IPS-11a (cell line): ENCODE measurements at regions not wholly inside any gene's neighbourhood (a gene's known extent, or its start where the extent isn't known, plus 50 kb on each side); places are given as distances from the start of the nearest gene placed in this dataset.
"Not testable (repeated sequence)": the region's sequence is repeated elsewhere in the genome, so short reads cannot be mapped to it uniquely, and the experiment has no call there.

Source experiments
- H3K4me3 ChIP-seq: one replicate; pipeline ENCODE4 v1.5.1; 2013; ENCODE audit warnings: low read depth, low read length, control low read depth

DNA sequence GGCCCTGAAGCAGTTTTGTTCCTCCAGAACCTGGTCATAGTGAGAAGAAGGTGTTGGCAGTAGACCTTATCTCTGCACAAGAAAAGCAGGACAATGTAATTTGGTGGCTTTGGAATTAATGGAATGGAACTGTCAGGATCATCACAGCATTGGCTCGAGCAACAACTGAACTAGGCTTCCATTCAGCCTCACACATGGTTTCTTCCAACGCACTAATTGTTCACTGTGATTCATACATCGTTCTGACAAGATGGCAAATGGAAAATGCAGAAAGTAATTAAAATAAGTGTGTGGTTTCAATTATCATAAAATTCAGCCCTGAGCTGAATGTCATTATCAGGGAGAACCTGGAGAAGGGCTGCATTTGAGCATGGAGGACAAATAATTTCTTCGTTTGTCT, 80.6 kb downstream of the MFSD1 start:
- H3K4me3 ChIP-seq, result no peak overlapping the region

DNA sequence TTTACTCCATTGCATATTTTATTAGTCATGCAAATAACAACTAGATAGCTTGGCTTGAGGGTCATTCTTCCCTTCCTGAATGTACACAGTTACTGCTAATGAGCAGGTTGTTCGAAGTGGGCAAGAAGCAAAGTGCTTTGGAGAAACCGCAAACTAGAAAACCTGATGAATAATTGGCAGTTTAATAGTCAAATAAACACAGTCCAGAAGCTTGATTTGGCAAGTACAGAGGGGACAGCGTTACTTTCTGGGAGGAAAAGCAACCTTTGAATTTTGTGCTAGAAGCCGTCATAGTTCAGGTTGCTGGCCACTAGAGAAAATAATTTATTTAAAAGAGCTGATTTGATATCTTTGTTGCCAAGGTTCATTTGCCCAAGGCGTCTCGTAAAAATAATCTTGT, 94.9 kb downstream of the MFSD1 start:
- no peak overlapping the region for H3K4me3 ChIP-seq

DNA sequence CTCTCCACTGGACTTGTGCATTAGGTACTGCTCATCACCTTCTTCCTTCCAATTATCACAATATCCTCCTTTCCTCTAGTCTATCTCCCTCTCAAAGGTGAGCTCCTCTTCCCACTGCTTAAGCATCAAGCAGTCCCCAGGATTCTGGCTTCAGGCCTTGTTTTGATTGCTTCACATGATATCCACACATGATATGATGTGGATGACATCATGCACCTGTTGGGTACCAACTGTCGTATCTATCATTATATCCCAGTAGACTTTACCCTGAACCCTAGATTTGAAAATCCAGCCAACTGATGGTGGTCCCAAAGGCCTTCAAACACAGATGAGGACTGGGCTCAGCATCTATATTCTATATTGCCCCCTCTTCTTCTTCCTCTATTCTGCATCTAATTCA, 104.9 kb downstream of the MFSD1 start:
- H3K4me3 ChIP-seq, result no peak overlapping the region

DNA sequence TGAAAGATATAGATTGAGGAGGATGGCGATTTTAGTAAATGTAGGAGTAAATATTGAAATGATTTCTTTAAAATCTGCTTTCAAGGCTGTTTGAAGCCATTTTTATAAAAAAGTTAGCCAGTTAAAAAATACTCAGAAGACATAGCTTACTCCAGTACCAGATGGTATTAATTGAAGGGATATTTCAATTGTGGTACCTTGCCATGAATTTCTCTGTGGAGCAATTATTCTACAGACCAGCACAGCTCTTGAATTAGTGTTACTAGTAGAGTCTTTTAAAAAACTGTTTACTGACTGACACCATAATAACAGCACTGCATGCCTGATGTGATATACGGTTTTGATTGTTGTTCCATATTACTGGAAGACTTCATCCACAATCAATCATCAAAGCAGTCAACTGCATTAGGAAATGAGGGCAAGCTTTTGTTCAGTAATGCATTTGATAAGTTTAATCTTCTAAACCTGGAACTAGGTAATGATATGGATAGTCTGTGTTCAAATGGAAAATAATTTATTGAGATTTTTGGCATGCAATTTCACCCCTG, 106.4 kb downstream of the MFSD1 start:
- no peak overlapping the region for H3K4me3 ChIP-seq

DNA sequence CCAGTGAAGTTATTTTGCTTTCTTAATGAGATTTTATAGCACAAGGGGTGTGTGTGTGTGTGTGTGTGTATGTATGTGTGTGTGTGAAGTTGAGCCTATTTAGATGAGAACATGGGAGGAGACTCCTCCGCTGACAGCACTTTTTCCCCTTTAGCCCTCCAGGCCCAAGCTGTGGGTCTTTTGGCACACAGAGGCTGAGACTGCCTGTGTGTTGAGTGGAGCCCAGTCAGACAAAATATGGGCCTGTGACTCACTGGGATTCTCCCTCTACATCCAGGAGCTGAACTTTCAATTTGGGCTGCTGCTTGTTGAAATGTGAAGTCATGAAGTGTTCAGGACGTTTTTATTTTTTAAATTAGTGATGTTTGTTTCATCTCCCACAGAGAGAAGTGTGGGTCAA, 108.0 kb downstream of the MFSD1 start:
- no peak overlapping the region for H3K4me3 ChIP-seq

DNA sequence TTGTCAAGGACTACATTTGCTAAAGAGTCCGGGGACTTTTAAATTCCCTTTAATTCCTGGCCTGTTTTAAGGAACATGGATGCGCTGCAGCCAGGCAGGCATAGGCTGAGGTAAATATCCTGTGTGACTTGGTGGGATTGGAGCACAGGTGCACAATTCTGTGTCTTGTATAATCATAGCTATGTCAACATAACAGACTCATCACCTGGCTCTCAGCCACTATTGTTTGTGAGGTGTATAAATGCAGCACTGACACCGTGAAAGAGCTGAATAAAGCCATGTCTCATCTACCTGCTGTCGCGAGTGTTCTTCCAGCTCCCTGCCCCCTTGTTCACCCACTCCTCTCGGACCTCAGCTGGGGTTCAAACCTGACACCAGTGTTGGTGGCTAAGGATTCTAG, 109.7 kb downstream of the MFSD1 start:
- no peak overlapping the region for H3K4me3 ChIP-seq

DNA sequence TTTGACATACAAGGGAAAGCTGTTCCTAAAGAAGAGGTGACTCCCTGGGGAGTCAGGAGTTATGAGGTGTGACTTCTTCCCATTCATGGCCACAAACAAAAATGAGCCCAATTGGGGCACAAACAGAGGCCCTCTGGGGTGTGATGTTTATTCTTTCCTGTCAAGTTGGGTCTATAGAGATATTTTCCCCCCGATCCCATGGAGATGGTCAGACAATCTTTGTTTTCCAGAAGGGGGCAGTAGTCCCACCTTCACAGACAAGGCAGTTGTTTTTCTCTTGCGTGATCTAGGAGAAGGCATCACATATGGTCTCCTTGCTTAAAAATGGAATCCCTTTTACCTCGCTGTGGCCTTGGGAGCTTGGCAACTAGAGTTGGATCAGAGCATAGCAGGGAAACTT, 110.3 kb downstream of the MFSD1 start:
- H3K4me3 ChIP-seq, result no peak overlapping the region

DNA sequence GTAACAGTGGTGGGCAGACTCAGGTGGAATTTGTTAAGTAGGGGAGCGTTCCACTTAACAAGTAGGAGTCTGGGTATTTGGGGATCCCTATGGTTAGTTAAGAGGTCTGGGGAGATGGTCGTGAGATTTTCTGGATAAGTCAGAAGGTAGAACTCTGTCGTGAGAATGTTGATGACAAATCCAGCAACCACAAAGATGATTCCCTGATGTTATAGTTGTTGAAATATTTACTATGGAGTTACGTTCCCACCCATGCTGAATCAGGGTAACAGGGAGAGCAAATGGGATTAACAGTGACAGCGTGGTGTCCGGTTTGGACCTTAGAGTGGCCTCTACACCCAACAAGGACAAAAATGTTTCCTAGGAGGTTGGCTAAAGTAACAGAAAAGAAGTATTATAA, 110.8 kb downstream of the MFSD1 start:
- no peak overlapping the region for H3K4me3 ChIP-seq

DNA sequence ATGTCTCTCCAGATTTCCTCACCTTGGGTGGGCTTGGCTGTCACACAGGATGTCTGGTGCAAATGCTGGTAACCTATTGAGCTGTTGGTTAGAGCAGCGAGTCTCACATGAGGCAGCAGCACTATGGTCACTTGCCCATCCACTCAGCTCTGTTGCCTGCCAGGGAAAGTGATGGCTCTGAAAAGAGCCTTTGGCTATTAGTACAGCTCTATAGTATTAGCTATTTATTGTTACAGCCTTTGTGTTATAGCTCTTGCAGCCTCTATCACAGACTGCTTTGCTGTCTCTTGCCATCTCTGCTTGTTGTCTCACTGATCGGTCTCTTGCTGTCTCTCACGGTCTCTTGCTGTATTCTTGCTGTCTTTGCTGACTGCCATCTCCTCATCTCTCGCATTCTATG, 114.3 kb downstream of the MFSD1 start:
- no peak overlapping the region for H3K4me3 ChIP-seq

DNA sequence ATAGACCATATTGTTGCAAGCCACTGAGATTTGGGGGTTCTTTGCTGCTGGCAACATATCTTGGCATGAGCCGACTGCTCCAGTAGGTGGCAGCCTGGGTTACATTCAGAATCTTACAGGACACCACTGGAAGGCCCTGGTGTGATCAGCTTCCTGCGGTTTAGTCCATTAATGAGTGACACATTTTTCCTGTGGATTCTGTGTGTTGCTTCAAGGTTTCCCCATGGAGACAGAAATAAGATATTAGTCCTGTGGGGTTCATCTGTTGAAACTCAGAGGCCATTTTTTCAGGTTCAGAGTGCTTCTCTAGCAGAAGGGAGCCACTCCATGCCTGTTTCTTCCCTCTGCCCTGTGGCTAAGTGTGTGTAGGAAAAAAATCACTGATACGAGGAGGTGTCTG, 116.2 kb downstream of the MFSD1 start:
- no peak overlapping the region for H3K4me3 ChIP-seq

DNA sequence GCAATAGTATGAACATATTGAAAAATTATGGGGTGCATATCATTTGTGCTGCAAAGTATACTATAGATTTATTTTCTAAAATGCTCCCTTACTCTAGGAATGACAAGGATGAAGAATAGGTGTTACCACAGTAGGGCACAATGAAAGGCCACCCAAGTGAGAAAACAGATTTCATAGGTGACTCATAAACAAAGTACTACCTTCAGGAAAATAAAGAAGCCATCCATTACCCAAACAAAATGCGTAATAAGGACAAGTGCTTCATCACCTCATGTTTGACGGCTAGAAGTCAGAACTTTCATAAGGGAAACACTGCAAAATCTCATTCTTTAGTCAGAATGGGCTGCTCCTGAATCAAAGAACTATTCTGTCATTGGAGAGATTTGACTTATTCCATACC, 116.6 kb downstream of the MFSD1 start:
- no peak overlapping the region for H3K4me3 ChIP-seq

DNA sequence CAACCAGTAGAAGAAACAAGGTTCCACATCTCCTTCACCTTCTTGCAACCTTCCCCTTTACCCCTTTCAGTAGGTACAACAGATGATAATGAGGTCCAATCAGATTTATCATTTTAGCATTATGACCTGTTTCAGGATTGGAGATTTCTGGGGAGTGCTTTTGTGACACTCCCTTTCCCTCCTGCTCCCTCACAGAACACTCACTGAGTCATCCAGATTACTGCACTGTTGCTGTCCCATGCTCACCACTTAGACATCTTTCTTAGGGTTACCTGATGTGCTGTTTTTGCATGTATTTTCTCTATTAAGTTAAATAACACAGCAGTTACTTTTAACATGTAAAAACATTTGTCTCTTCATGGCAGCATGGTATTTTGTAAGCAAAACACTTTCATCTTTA, 118.5 kb downstream of the MFSD1 start:
- H3K4me3 ChIP-seq, result no peak overlapping the region

DNA sequence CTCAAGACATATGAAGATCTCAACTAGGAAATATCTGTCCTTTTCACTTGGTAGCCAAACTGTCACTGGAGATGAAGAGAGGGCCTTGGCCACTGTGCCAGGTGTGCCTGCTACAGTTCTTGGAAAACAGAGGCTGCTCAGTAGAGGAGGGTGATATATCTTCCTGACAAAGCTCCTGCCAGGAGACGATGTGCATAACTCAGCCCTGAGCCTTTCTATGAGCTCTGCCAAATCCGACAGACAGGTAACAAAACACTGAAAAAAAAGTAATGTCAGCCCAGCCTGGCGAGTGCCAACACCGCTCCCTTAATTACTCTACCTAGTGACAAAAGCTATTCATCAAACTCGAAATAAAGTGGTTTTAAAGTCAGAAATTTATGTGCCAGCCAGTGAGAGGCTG, 123.2 kb downstream of the MFSD1 start:
- H3K4me3 ChIP-seq, result no peak overlapping the region

DNA sequence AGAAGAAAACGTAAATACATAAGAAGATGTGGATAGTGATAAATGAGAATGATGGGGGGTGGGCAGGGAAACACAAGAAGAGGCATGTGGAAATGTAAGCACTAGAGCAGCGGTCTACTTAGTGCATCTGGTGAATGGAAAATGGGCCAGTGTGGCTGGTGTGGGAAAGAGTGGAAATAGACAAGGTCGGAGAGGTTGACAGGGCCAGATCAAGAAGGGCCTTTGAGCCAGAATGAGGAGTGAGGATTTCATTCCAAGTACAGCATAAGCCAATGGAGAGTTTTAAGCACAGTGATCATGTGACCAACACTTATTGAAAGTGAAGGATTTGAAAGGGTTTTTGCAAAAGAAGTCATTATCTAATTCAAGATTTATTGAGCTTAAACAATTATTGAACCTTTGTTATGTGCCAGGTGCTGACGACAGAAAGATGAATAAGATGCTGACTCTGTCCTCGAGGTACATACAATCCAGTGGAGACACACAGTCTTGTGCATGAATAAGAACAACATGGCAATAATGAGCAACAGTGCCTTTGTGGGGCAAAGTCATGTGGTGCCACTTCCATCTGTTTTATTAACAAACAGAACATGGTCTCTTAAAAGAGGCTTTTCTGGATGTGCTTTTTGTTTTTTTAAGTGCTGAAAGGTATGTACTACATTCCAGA, 124.1 kb downstream of the MFSD1 start:
- no peak overlapping the region for H3K4me3 ChIP-seq

DNA sequence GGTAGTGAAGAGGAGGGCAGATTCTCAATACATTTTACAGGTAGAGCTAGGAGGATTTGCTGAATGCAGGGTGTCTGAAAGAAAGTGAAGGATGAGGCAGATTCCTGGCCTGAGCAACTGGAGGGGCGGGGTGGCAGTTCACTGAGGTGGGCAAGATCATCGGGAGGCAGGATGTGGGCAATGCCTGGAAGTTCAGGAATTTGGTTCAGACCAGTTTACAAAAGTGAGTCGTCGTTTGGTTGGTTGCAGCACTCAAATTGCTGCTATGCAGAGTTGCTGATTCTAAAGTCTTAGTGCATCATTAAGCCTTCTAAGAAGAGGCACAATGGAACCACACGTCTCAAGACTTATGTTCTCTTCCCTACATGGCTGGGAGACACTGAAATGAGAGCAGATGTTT, 134.0 kb downstream of the MFSD1 start:
- no peak overlapping the region for H3K4me3 ChIP-seq

DNA sequence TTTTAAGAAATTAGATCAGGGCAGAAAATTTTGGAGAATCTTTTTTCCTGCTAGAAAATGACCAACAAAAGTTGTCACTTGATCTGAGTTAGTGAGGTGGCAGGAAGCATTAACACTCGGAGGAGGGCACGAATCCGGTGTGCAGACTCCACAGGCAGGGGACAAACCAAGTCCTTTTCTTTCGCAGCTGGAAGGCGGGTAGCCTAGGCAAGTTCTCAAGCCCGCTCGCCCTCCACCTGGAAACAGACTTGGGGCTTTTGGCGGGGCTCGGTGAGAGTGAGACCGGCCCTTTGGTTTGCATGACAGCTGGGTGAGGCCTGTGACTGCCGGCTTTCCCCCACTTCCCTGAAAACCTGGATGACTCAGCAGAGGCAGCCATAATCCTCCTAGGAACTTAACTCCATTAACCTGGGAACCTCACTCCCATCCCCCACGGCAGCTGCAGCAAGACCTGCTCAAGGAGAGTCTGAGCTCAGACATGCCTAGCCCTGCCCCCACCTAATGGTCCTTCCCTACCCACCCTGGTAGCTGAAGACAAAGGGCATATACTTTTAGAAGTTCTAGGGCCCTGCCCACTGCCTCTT, 134.8 kb downstream of the MFSD1 start:
- no peak overlapping the region for H3K4me3 ChIP-seq

DNA sequence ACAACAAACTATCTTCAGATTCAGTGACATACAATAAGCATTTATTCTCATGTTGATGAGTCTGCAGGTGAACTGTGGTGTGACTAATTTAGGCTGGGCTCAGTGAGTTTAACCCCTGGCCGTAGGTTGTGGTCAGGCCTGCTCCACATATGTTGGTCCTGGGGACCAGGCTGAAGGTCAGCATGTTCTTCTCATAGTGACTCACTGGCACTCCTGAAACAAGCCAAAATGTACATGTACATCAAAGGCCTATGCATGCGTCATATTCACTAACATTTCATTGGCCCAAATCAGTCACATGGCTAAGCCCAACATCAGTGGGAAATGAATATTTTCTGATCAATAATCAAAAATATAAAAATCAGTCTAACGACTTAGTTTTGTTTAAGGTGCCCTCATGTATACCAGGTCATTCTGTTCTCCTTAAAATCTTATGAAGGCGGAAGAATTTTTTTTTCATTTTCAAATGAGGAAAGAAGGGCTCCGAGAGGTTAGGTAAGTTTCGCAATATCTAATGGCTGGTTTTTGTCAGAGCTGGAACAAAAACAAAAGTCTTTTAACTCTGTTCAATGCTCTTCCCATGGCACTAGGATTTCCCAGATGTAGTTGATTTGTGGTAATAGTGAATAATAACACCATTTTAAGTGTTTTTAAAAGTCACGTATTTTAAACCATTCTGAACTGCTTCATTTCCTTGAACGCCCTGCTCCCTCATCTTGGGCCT, 148.5 kb downstream of the MFSD1 start:
- no peak overlapping the region for H3K4me3 ChIP-seq

DNA sequence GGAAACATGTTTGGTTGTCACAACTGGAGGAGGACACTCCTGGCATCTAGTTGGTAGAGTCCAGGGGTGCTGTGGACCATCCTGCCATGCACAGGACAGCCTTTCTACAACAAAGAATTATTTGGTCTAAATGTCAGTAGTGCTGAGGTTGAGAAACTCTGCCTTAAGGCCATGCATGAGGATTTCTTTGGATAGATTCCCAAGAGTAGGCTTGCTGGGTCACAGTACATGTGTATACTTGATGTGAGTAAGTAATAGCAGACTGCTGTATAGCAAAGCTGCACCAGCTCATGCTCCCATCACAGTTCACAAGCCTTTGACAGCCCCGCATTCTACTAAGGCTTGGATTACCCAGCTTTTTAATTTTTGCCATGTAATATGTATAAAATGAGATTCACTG, 151.3 kb downstream of the MFSD1 start:
- H3K4me3 ChIP-seq, result no peak overlapping the region

DNA sequence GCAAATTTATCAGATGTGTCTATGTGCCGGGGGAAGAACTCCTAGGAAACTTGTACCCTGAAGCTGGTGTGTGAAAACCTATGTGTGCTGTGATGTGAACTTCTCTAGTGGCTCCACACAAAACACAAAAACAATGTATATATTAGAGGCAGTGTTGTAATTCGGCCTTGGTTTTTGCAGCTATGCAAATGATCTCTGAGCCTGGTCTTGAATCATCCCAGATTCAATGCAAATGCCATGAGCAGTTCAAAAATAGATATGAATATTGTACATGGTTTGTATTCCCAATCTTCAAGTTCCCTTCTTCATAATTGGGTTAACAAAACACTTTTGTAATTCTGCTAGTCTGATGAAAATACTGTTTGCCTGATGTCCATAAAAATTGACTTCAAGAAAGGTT, 152.6 kb downstream of the MFSD1 start:
- no peak overlapping the region for H3K4me3 ChIP-seq

DNA sequence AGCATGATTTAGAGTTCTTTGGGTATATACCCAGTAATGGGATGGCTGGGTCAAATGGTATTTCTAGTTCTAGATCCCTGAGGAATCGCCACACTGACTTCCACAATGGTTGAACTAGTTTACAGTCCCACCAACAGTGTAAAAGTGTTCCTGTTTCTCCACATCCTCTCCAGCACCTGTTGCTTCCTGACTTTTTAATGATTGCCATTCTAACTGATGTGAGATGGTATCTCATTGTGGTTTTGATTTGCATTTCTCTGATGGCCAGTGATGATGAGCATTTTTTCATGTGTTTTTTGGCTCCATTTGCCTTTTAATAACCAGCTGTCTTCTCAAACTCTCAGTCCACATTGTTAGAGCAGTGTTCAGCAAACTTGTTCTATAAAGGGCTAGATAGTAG, 155.9 kb downstream of the MFSD1 start:
- not testable (repeated sequence) for H3K4me3 ChIP-seq

DNA sequence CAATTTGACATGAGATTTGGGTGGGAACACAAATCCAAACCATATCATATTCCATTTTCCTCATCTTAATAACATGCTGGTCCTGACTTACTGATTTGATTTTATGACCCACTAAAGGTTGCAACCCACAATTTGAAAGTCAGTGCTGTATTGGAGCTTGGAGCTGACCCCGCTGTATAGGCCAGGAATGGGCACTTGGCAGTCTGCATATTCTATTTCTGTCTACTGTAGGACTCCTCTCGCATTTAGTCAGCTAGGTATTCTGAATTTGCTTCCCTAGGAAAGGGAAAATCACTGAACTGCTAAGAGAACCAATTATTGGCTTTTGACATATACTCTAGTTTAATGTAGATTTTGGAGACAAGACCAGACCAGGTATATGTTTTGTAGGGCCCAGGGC, 157.0 kb downstream of the MFSD1 start:
- H3K4me3 ChIP-seq, result no peak overlapping the region

DNA sequence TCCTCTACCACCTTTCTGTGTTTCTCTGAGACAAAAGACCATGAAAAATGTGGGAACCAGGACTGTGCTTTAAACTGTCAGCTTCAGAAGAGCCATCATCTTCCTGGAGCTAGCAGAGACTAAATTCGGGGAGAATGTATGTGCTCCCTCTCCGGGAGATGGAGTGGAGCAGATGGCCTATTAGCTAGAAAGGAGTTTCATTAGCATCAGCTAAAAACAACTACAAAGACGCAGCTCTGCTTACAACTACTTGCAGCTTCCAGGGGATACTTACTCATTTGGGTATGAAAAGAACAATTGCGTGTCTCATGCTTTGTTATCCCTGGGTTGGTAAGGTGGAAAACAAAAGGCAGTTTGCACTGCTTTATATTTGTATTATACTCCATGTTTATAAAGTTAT, 159.6 kb downstream of the MFSD1 start:
- H3K4me3 ChIP-seq, result no peak overlapping the region
